Activated CD8-positive, alpha-beta T cell treated with anti-CD3 and anti-CD28 coated beads for 36 hours (primary cell): ENCODE measurements at regions not wholly inside any gene's neighbourhood (a gene's known extent, or its start where the extent isn't known, plus 50 kb on each side); places are given as distances from the start of the nearest gene placed in this dataset.
A peak's percentile ranks its signal among the peaks of the same experiment; 100 is the strongest.

Source experiments
- ATAC-seq: fragments of 200-7000 bp; cut with Tn5 transposase; one replicate; pipeline ENCODE4 v1.10.0; 2021; ENCODE audit warnings: mild to moderate bottlenecking, moderate library complexity
- CTCF ChIA-PET: fragments of 350-600 bp; sonication (Branson Sonifier 250); formaldehyde crosslinking; loops from one replicate; lab custom pipeline; 2021; ENCODE audit warnings: antibody characterized with exemption; lab: Charles Lee
- POLR2A ChIA-PET: fragments of 350-600 bp; sonication (Branson Sonifier 250); formaldehyde crosslinking; loops from one replicate; lab custom pipeline; 2021; ENCODE audit warnings: antibody characterized with exemption; lab: Charles Lee
- DNase-seq: peaks from one replicate; pipeline ENCODE4 v3.0.0-alpha.2; 2020
- H3K27ac Mint-ChIP-seq: one replicate; pipeline ENCODE4 v1.8.0; 2021; ENCODE audit warnings: mild to moderate bottlenecking, mixed read lengths
- H3K27me3 Mint-ChIP-seq: one replicate; pipeline ENCODE4 v1.8.0; 2021; ENCODE audit warnings: mixed read lengths
- H3K36me3 Mint-ChIP-seq: one replicate; pipeline ENCODE4 v1.8.0; 2021; ENCODE audit warnings: low read depth, mixed read lengths
- H3K4me1 Mint-ChIP-seq: one replicate; pipeline ENCODE4 v1.8.0; 2021; ENCODE audit warnings: low read depth, mixed read lengths
- H3K4me3 Mint-ChIP-seq: one replicate; pipeline ENCODE4 v1.8.0; 2021; ENCODE audit warnings: mild to moderate bottlenecking, moderate library complexity, mixed read lengths
- H3K9me3 Mint-ChIP-seq: one replicate; pipeline ENCODE4 v1.8.0; 2021; ENCODE audit warnings: mixed read lengths
- intact Hi-C: fragments of 100-400 bp; cut with micrococcal nuclease; formaldehyde crosslinking; loops from one replicate; pipeline ENCODE4 v1.10.0; 2022
- TF ChIP-seq, protein P1 (sequence below): fragments of 200-600 bp; IDR thresholded peaks from one replicate; pipeline ENCODE4 v1.8.0; 2022; ENCODE audit warnings: antibody characterized with exemption, mild to moderate bottlenecking

DNA sequence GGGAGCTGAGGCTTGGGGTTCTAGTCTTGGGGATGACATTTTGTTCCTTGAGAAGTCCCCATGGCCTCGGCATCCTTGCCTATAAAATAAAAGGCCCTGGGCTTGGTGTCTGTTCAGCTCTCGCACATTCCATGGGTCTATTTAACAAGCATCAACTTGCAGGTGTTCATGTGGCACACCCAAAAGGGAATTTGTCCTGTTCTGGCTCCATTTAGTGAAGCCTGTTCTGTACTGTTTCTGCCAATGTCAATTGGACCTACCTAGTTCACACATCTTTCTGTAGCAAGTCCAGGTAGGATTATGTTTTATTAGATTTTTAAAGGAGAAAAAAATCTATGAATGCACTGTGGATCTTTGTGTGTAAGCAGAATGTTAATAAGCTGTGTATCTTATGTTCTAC, 262.0 kb downstream of the HIVEP2 start:
- ATAC-seq (no peak), DNase-seq (no peak)
- H3K36me3 Mint-ChIP-seq = peaks cover 3% of the 10 kb centered on the region
- no peak overlapping the region for H3K27ac Mint-ChIP-seq
- no peaks in the 10 kb centered on the region for H3K27me3 Mint-ChIP-seq
- intact Hi-C loops = loop anchor here (5.0 to 10.0 kb wide), 2 partner anchors 118 to 206 kb away; no protein-coding TSS in a partner anchor
- H3K4me1 Mint-ChIP-seq = peaks cover 32% of the 10 kb centered on the region
- ChIA-PET CTCF (interaction anchor here (2.1 kb wide), 1 partner anchor 10 kb away, joined by 10 read pairs; no protein-coding TSS in a partner anchor), POLR2A (no interaction called here)
- TF ChIP-seq, protein P1, sequence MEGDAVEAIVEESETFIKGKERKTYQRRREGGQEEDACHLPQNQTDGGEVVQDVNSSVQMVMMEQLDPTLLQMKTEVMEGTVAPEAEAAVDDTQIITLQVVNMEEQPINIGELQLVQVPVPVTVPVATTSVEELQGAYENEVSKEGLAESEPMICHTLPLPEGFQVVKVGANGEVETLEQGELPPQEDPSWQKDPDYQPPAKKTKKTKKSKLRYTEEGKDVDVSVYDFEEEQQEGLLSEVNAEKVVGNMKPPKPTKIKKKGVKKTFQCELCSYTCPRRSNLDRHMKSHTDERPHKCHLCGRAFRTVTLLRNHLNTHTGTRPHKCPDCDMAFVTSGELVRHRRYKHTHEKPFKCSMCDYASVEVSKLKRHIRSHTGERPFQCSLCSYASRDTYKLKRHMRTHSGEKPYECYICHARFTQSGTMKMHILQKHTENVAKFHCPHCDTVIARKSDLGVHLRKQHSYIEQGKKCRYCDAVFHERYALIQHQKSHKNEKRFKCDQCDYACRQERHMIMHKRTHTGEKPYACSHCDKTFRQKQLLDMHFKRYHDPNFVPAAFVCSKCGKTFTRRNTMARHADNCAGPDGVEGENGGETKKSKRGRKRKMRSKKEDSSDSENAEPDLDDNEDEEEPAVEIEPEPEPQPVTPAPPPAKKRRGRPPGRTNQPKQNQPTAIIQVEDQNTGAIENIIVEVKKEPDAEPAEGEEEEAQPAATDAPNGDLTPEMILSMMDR = no peak
- H3K4me3 Mint-ChIP-seq = no peak overlapping the region
- H3K9me3 Mint-ChIP-seq = no peaks in the 10 kb centered on the region

DNA sequence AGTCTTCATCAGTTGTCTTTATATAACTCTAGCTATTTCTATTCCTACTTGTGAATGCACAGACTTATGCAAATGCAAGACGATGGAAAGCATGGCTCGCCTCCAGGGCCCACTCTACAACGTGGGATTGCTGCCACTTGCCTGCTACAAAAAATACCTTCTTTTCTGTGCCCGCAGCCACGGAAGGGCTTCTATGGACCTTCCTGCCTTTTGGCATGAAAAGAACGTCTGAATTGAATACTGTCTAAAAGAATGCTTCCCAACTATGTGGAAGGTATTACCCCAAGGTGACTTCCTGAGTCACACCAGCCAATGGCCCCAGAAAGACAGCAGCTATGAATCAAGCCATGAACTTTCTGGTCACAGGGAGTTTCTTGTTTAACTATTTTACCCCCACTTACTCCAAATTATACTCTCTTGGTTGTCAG, 261.2 kb downstream of the HIVEP2 start:
- TF ChIP-seq, protein P1 = no peak
- ChIA-PET CTCF (interaction anchor here (0.8 to 2.1 kb wide), 3 partner anchors 9 to 209 kb away, joined by 3 to 10 read pairs (median 4); no protein-coding TSS in a partner anchor), POLR2A (no interaction called here)
- Mint-ChIP-seq H3K36me3 (peaks cover 3% of the 10 kb centered on the region), H3K27me3 (no peaks in the 10 kb centered on the region), H3K9me3 (no peaks in the 10 kb centered on the region), H3K27ac (no peak overlapping the region), H3K4me3 (no peak overlapping the region), H3K4me1 (peaks cover 32% of the 10 kb centered on the region)
- ATAC-seq (no peak), DNase-seq (no peak)
- intact Hi-C loops = loop anchor here (5.0 to 10.0 kb wide), 2 partner anchors 119 to 206 kb away; no protein-coding TSS in a partner anchor

DNA sequence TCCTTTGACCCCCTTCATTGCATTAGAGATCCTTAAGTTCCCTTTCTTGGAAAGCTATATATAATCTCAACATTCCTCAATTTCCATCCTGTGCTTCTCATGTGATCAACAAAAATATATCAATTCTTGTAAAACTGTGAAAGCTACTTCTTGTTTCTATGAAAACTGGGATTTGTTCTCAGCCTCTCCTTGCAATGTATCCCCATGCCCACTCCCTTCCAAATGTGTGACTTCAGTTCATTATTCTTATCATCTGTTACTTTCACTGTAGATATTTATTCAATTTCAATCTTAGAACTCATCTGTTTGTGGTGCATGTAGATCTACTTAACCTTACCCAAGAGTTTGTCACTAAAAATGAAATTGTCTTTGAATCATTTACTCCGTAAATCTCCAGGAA, 260.6 kb downstream of the HIVEP2 start:
- Mint-ChIP-seq H3K4me1 (peaks cover 32% of the 10 kb centered on the region), H3K9me3 (no peaks in the 10 kb centered on the region), H3K27ac (no peak overlapping the region), H3K4me3 (no peak overlapping the region), H3K27me3 (no peaks in the 10 kb centered on the region), H3K36me3 (peaks cover 3% of the 10 kb centered on the region)
- intact Hi-C loops = loop anchor here (5.0 to 10.0 kb wide), 2 partner anchors 120 to 207 kb away; no protein-coding TSS in a partner anchor
- ChIA-PET POLR2A (no interaction called here), CTCF (interaction anchor here (0.8 to 2.1 kb wide), 3 partner anchors 8 to 209 kb away, joined by 3 to 10 read pairs (median 4); no protein-coding TSS in a partner anchor)
- no peak for ATAC-seq
- TF ChIP-seq, protein P1 = no peak
- no peak for DNase-seq

DNA sequence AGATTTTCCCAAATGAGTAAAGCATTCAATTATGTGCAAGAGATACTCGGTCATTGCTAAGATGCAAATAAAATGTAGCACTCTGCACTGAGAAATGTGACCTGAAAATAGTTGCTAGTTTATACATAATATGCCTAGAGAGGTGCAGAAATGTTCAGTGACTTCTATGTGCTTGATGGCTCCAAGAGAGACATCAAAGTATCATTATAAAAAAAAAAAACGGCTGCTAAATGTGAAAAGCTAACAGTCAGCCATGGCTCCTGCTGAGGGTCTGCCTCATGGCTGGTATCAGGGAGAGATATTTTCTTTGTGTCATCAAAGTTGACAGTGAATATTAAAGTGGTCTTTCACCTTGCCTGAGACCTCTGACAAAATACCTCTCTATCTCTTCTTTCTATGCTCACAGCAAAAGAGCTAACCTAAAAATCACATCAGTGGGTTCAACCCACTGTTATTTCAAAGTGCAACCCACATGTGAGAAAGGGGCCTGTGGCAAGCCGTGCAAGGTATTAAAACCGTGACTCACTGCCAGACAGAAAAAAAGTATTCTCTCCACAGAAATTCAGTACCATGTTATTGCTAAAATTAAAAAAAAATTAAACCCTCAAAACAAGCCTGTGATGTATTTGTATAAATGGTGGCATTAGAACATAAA, 259.0 kb downstream of the HIVEP2 start:
- ATAC-seq (peak; percentile 89), DNase-seq (peak; percentile 56)
- no peaks in the 10 kb centered on the region for H3K9me3 Mint-ChIP-seq
- intact Hi-C loops = loop anchor here (2.0 to 10.0 kb wide), 2 partner anchors 45 to 121 kb away; no protein-coding TSS in a partner anchor
- H3K4me3 Mint-ChIP-seq = no peak overlapping the region
- TF ChIP-seq, protein P1 = no peak
- H3K36me3 Mint-ChIP-seq = peaks cover 3% of the 10 kb centered on the region
- peaks cover 26% of the 10 kb centered on the region for H3K4me1 Mint-ChIP-seq
- ChIA-PET CTCF (interaction anchor here (1.0 to 1.2 kb wide), 3 partner anchors 16 to 341 kb away, joined by 4 to 7 read pairs (median 5); no protein-coding TSS in a partner anchor), POLR2A (no interaction called here)
- no peaks in the 10 kb centered on the region for H3K27me3 Mint-ChIP-seq
- H3K27ac Mint-ChIP-seq = no peak overlapping the region

DNA sequence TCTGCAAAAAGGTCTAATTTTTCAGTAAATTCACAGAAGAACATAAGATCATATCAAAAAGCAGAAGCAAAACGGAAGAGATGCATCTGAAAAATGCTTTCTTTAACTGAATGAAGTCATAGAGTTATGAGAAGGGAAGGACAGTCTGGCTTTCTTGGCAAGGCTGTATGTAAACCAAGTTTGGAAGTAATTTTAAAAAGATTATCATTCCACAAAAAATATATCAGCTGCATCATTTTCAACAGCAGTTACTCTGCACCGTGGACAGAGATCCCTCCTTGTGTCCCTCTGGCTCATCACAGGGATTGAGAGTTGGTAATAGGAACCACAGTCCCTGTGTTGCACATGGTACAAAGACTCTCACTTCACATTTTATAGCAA, 258.5 kb downstream of the HIVEP2 start:
- intact Hi-C loops = loop anchor here (2.0 to 10.0 kb wide), 2 partner anchors 46 to 122 kb away; no protein-coding TSS in a partner anchor
- ChIA-PET POLR2A (no interaction called here), CTCF (interaction anchor here (1.0 to 1.2 kb wide), 4 partner anchors 16 to 340 kb away, joined by 3 to 7 read pairs (median 4); no protein-coding TSS in a partner anchor)
- Mint-ChIP-seq H3K36me3 (peaks cover 3% of the 10 kb centered on the region), H3K4me3 (no peak overlapping the region), H3K4me1 (peaks cover 24% of the 10 kb centered on the region), H3K27ac (no peak overlapping the region), H3K27me3 (no peaks in the 10 kb centered on the region), H3K9me3 (no peaks in the 10 kb centered on the region)
- TF ChIP-seq, protein P1 = no peak
- ATAC-seq (peak; percentile 30), DNase-seq (no peak)
